D721Med (cell line): ENCODE measurements at regions not wholly inside any gene's neighbourhood (a gene's known extent, or its start where the extent isn't known, plus 50 kb on each side); places are given as distances from the start of the nearest gene placed in this dataset.

Source experiments
- DNase-seq: peaks from one replicate; pipeline ENCODE4 v3.0.0; 2011; ENCODE audit warnings: low spot score; ENCODE audit not compliant: insufficient read length
- FAIRE-seq: peaks from 2 replicates; lab custom pipeline; 2011; peaks lifted over from hg19 to GRCh38; lab: Jason Lieb, UNC
- TF ChIP-seq, protein P1 (sequence below): IDR thresholded peaks from 2 replicates; pipeline ENCODE4 v1.5.1; 2012; ENCODE audit warnings: mild to moderate bottlenecking, control low read depth; ENCODE audit not compliant: insufficient read depth; ENCODE audit errors: missing control alignments

GRCh38 chr1:229784834-229785233, 158.8 kb downstream of the URB2 start:
- TF ChIP-seq, protein P1, sequence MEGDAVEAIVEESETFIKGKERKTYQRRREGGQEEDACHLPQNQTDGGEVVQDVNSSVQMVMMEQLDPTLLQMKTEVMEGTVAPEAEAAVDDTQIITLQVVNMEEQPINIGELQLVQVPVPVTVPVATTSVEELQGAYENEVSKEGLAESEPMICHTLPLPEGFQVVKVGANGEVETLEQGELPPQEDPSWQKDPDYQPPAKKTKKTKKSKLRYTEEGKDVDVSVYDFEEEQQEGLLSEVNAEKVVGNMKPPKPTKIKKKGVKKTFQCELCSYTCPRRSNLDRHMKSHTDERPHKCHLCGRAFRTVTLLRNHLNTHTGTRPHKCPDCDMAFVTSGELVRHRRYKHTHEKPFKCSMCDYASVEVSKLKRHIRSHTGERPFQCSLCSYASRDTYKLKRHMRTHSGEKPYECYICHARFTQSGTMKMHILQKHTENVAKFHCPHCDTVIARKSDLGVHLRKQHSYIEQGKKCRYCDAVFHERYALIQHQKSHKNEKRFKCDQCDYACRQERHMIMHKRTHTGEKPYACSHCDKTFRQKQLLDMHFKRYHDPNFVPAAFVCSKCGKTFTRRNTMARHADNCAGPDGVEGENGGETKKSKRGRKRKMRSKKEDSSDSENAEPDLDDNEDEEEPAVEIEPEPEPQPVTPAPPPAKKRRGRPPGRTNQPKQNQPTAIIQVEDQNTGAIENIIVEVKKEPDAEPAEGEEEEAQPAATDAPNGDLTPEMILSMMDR, result no peak
- FAIRE-seq (no peak), DNase-seq (no peak)

DNA sequence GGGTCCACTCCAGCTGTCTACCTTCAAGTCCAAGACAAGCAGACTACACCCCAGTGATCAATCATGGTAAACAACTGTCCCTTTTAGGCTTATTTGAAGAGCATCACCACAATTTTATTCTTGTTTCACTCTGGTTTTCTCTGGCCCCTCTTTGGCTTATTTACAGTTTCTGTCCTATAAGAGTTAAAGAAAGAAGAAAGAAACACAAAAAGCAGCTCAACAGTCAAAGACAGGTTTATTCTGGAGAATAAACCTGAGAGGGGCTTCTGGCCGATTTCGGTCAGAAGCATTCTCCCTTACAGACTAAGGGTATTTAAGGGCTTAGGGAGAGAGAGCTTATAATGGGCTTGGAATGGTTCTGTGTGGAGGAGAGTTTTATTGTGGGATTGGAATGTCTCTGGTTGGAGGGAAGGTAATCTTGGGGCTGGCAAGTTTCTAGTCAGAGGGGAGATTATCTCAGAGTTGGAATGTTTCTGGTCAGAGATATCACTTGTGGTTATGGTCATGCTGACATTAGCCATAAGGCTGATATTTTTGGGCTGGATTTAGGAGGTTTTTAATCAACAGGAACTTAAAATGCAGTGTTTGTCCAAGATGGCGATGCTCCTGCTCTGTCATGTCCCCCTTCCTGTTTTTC, 161.0 kb downstream of the URB2 start:
- FAIRE-seq (no peak), DNase-seq (no peak)
- TF ChIP-seq, protein P1, result no peak

DNA sequence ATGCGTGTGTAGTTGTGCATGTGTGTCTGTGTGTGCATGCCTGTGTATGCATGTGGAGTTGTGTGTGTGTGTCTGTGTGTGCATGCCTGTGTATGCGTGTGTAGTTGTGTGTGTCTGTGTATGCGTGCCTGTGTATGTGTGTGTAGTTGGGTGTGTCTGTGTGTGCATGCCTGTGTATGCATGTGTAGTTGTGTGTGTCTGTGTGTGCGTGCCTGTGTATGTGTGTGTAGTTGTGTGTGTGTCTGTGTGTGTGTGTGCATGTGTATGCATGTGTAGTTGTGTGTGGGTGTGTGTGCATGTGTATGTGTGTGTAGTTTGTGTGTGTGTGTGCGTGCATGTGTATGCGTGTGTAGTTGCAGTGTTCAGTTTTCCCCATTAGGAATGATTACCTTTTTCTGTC, 162.0 kb downstream of the URB2 start:
- TF ChIP-seq, protein P1, result no peak
- FAIRE-seq (no peak), DNase-seq (no peak)

GRCh38 chr1:229792012-229792975, 166.2 kb downstream of the URB2 start:
- no peak for FAIRE-seq
- DNase-seq, result no peak
- TF ChIP-seq, protein P1, result no peak

DNA sequence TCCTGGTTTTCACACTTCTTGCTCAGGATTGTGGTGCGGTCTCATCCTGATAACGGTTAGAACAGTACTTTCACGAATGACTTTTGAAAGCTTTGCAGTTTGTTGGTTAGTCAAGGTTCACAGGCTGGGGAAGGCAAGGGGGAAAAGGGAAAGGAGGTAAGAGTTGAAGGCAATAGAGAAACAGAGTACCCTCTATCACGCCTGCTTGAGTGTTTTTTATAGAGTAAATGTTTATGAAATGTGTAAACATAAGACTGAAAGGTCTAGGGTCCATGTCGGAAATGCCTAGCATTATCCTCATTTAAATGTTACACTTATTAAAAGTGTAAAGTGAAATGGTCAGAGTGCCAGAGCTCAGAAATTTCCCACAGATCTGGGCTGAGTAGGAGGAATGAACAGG, 167.4 kb downstream of the URB2 start:
- TF ChIP-seq, protein P1, result no peak
- DNase-seq (no peak), FAIRE-seq (no peak)

DNA sequence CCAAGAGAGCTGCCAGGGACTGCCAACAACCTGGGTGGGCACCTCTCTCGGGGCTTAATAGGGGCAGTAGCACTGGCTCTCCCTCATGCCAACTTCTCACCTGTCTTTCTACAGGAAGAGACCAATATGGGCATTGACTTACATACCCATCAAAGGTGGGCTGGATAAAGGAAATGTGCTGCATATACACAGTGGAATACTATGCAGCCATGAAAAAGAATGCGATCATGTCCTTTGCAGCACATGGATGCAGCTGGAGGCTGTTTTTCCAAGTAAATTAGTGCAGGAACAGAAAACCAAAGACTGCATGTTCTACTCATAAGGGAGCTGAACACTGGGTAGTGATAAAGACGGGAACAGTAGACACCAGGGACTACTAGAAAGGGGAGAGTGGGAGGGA, 172.5 kb downstream of the URB2 start:
- FAIRE-seq, result no peak
- TF ChIP-seq, protein P1, result no peak
- DNase-seq, result no peak
